ENCODE measurements at regions not wholly inside any gene's neighbourhood (a gene's known extent, or its start where the extent isn't known, plus 50 kb on each side); places are given as distances from the start of the nearest gene placed in this dataset.

- H3K9me3 ChIP-seq, result no peaks in the 10 kb centered on the region
- CTCF ChIA-PET, result no interaction called here
- H3K4me1 ChIP-seq, result no peaks in the 10 kb centered on the region
- TF ChIP-seq NPAS2 (CRISPR knock-in tag; IDR thresholded peaks at IDR 0.05; ENCODE audit: borderline replicate concordance) (no peak), NR3C1 (IDR thresholded peaks at IDR 0.05) (no peak), ZFP36 (IDR thresholded peaks at IDR 0.05; ENCODE audit: borderline replicate concordance, partially characterized antibody) (no peak), PBX3 (IDR thresholded peaks at IDR 0.05) (no peak), RCOR1 (IDR thresholded peaks at IDR 0.05; ENCODE audit: low read depth, low read length) (no peak), ESRRA (IDR thresholded peaks at IDR 0.05; ENCODE audit: borderline replicate concordance, low read length) (no peak), HDAC2 (IDR thresholded peaks at IDR 0.05) (no peak), SREBF2 (IDR thresholded peaks at IDR 0.05) (no peak), FOSB (CRISPR knock-in tag; IDR thresholded peaks at IDR 0.05) (no peak), RARB (CRISPR knock-in tag; IDR thresholded peaks at IDR 0.05) (no peak), BCL3 (IDR thresholded peaks at IDR 0.05) (no peak)
- no peak overlapping the region for H3K4me2 ChIP-seq
- no peak overlapping the region for H3K27ac ChIP-seq
- no peak for DNase-seq (ENCODE audit: low read depth in 1 of 2, low spot score in 1 of 2)
- H3K4me3 ChIP-seq, result no peak overlapping the region
- WGBS (ENCODE audit: missing lambda C conversion rate), result 23% methylated on average over 2 of the region's 2 CpGs
- POLR2A ChIA-PET, result no interaction called here
- no peak for ATAC-seq
- FAIRE-seq, result no peak
Measured at GRCh38 chr12:102753802-102754201, 163.2 kb downstream of the PAH start.

GRCh38 chr12:102748704-102749103 lies 168.3 kb downstream of the PAH start:
- no peak overlapping the region for H3K4me3 ChIP-seq
- DNase-seq (ENCODE audit: low read depth in 1 of 2, low spot score in 1 of 2) (no peak), ATAC-seq (no peak), FAIRE-seq (no peak)
- POLR2A ChIA-PET, result no interaction called here
- no peak overlapping the region for H3K4me2 ChIP-seq
- no peaks in the 10 kb centered on the region for H3K4me1 ChIP-seq
- TF ChIP-seq GATA3 (IDR thresholded peaks at IDR 0.05; ENCODE audit: borderline replicate concordance) (no peak), RCOR1 (IDR thresholded peaks at IDR 0.05; ENCODE audit: low read depth, low read length) (no peak), HOXB13 (CRISPR knock-in tag; IDR thresholded peaks at IDR 0.05; ENCODE audit: low read depth) (no peak)
- no peak overlapping the region for H3K27ac ChIP-seq
- CTCF ChIA-PET, result interaction anchor here (1.7 to 2.8 kb wide), 3 partner anchors 8 to 653 kb away, joined by 3 to 10 read pairs (median 10); no protein-coding TSS in a partner anchor
- H3K9me3 ChIP-seq, result no peaks in the 10 kb centered on the region
- WGBS (ENCODE audit: missing lambda C conversion rate), result 41% methylated on average over 3 of the region's 3 CpGs

GRCh38 chr12:102746963-102747362 lies 170.1 kb downstream of the PAH start:
- ATAC-seq (no peak), DNase-seq (ENCODE audit: low read depth in 1 of 2, low spot score in 1 of 2) (no peak), FAIRE-seq (no peak)
- 47% methylated on average over 4 of the region's 4 CpGs for WGBS (ENCODE audit: missing lambda C conversion rate)
- ChIA-PET CTCF (interaction anchor here (2.4 to 2.9 kb wide), 2 partner anchors 23 to 652 kb away, joined by 9 to 12 read pairs; no protein-coding TSS in a partner anchor), POLR2A (no interaction called here)
- Histone ChIP-seq H3K4me1 (no peaks in the 10 kb centered on the region), H3K4me3 (no peak overlapping the region), H3K27ac (no peak overlapping the region), H3K9me3 (no peaks in the 10 kb centered on the region), H3K4me2 (no peak overlapping the region)
- TF ChIP-seq JUN (IDR thresholded peaks at IDR 0.05) (no peak), HEYL (CRISPR knock-in tag; IDR thresholded peaks at IDR 0.05) (no peak), BHLHE40 (IDR thresholded peaks at IDR 0.05; ENCODE audit: low read depth, low read length) (no peak), RCOR1 (IDR thresholded peaks at IDR 0.05; ENCODE audit: low read depth, low read length) (no peak), MAX (IDR thresholded peaks at IDR 0.05) (no peak)

GRCh38 chr12:102745971-102746600 lies 171.0 kb downstream of the PAH start:
- H3K9me3 ChIP-seq, result no peaks in the 10 kb centered on the region
- no peaks in the 10 kb centered on the region for H3K4me1 ChIP-seq
- ATAC-seq, result no peak
- ChIA-PET CTCF (interaction anchor here (0.7 to 2.9 kb wide), 6 partner anchors 17 to 806 kb away, joined by 3 to 12 read pairs (median 6); no protein-coding TSS in a partner anchor), POLR2A (no interaction called here)
- no peak overlapping the region for H3K4me3 ChIP-seq
- DNase-seq (ENCODE audit: low read depth in 1 of 2, low spot score in 1 of 2), result no peak
- WGBS (ENCODE audit: missing lambda C conversion rate), result 66% methylated on average over 8 of the region's 8 CpGs
- no peak for FAIRE-seq
- no peak overlapping the region for H3K27ac ChIP-seq
- H3K4me2 ChIP-seq, result no peak overlapping the region
- TF ChIP-seq CTCF (IDR thresholded peaks at IDR 0.05) (no peak), BCL3 (IDR thresholded peaks at IDR 0.05) (no peak), JUN (IDR thresholded peaks at IDR 0.05) (no peak), ZNF302 (CRISPR knock-in tag; IDR thresholded peaks at IDR 0.05) (no peak), MAFK (IDR thresholded peaks at IDR 0.05; ENCODE audit: partially characterized antibody) (no peak), SMC3 (IDR thresholded peaks at IDR 0.05) (no peak), RAD21 (conservative IDR thresholded peaks at IDR 0.05 in 1 of 2, IDR thresholded peaks at IDR 0.05 in 1 of 2) (no peak), KDM1A (IDR thresholded peaks at IDR 0.05; ENCODE audit: low read depth) (no peak), ZSCAN20 (CRISPR knock-in tag; IDR thresholded peaks at IDR 0.05) (no peak), MYC (IDR thresholded peaks at IDR 0.05; ENCODE audit: borderline replicate concordance, low read length) (no peak), GATA3 (IDR thresholded peaks at IDR 0.05; ENCODE audit: borderline replicate concordance) (no peak), CEBPB (IDR thresholded peaks at IDR 0.05) (no peak), HOXA7 (CRISPR knock-in tag; IDR thresholded peaks at IDR 0.05) (no peak), POLR2A (IDR thresholded peaks at IDR 0.05; ENCODE audit: low read length) (no peak)
